ENCODE measurements at regions not wholly inside any gene's neighbourhood (a gene's known extent, or its start where the extent isn't known, plus 50 kb on each side); places are given as distances from the start of the nearest gene placed in this dataset.
A peak's percentile ranks its signal among the peaks of the same experiment; 100 is the strongest.
"Not testable (repeated sequence)": the region's sequence is repeated elsewhere in the genome, so short reads cannot be mapped to it uniquely, and the experiment has no call there.

GRCh38 chr12:93221841-93222240, 155.9 kb upstream of the NUDT4 start:
- no peak for DNase-seq

GRCh38 chr12:93223440-93224426, 154.0 kb upstream of the NUDT4 start:
- DNase-seq = no peak

- no peak for DNase-seq
Measured at GRCh38 chr12:93225094-93225493, 152.6 kb upstream of the NUDT4 start.

DNA sequence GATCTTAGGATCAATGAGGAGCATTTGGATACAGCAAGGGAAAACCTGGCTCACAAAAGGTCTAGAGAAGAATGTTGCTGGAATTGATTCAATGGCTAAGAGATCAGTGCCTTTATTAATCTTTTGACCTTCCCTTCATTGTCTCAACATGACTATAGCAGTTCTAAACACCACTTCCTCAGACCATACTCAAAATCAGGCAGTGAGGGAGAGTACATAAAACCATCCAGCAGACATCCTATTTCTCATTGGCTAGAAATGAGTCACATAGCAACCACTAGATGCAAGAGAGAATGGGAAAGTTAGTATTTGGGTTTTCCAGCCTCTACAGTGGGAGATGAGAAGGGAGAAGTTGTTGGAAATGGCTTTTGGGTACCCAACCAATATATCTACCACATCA, 151.4 kb upstream of the NUDT4 start:
- no peak for DNase-seq

GRCh38 chr12:93229494-93230325, 148.0 kb upstream of the NUDT4 start:
- no peak for DNase-seq

GRCh38 chr12:93230326-93230720, 147.4 kb upstream of the NUDT4 start:
- no peak for DNase-seq

DNA sequence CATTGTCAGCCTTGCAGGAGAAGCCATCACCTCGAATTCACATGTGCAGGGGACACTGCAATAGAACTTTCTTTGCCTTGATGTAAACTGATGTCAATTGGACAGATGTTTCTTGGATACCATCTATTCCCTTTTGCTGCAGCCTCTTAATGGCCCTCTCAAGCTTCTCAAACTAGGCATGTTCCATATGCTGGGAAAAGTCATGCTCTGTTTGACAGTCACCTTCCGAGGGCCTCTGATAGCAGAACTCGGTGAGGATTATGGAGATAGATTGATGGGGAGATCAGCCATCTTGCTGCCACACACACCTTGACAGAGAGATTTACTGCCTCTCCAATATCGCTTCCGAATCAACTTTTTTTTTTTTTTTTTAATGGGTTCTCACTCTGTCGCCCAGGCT, 145.8 kb upstream of the NUDT4 start:
- no peak for DNase-seq

DNA sequence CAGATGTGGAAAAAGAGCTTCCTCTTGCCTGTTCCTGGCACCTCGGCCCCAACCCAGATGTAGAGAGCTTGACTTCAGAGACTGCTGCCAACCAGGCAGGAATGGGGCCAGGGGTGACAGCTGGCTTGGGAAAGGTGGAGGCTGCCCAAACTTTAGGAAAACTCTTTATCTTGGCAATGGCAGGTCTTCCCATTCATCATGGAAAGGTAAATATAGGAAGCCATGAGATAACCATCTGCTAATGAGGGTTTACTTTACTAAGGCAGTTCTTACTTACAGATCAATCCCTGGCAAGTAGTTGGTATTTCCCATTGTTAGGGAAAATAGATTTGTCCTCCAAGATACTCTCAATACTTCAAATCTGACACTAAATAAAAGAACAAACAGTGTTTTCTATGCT, 143.1 kb upstream of the NUDT4 start:
- no peak for DNase-seq

DNA sequence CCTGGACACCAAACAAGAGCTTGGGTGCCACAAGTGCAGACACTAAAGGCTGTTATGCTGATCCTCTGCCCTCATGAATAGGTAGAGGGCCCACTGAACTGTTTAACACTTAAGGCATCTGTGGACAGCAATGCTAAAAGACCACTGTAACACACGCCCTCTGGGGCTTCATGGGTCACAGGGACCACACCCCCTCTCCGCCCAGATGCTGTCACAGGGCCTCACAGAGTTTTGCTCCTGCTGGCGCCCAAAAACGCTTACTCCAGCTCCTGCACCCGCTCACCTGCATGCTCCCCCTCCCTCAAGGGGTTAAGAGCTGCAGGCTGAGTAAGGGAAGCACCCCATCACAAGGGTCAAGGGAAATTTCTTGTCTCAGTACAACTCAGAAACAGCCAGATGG, 141.8 kb upstream of the NUDT4 start:
- no peak for DNase-seq

DNA sequence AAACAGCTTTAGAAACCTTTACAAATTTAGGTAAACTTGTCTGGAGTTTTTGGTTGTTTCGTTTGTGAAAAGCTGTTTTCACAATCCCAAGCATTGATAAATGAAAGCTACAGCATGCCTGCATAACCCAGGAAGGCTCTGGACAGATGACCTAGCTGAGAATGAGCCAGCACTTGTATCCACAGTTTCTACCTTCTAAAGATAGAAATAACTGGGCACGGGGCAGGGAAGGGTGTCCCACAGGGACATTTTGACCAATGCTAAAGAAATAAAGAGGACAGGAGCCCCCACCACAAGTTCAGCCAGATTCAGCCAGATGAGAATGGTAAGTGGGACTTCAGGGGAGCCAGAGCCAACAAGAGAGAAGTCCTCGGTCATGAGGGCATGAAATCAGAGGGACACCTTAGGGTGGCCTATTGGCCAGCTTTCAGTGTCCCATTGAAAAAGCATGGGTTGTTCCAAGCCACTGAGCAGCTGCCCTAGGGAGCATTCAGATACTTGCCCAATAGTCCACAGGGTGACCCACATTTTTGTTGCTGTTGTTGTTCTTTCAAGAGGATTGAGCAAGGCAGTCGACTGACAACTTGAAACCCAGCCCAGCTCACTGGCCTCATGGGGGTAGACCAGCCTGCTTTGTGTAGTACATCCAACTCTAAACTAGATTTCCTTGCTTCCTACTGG, 140.3 kb upstream of the NUDT4 start:
- no peak for DNase-seq

GRCh38 chr12:93238512-93239262, 139.0 kb upstream of the NUDT4 start:
- not testable (repeated sequence) for DNase-seq

DNA sequence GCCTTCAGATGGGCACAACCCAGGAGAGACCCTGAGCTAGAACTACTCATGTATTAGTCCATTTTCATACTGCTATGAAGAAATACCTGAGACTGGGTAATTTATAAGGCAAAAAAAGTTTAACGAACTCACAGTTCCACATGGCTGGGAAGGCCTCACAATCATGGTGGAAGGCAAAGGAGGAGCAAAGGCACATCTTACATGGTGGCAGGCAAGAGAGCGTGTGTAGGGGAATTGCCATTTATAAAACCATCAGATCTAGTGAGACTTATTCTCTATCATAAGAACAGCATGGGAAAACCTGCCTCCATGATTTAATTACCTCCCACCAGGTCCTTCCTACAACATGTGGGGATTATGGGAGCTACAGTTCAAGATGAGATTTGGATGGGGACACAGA, 137.9 kb upstream of the NUDT4 start:
- DNase-seq = not testable (repeated sequence)

DNA sequence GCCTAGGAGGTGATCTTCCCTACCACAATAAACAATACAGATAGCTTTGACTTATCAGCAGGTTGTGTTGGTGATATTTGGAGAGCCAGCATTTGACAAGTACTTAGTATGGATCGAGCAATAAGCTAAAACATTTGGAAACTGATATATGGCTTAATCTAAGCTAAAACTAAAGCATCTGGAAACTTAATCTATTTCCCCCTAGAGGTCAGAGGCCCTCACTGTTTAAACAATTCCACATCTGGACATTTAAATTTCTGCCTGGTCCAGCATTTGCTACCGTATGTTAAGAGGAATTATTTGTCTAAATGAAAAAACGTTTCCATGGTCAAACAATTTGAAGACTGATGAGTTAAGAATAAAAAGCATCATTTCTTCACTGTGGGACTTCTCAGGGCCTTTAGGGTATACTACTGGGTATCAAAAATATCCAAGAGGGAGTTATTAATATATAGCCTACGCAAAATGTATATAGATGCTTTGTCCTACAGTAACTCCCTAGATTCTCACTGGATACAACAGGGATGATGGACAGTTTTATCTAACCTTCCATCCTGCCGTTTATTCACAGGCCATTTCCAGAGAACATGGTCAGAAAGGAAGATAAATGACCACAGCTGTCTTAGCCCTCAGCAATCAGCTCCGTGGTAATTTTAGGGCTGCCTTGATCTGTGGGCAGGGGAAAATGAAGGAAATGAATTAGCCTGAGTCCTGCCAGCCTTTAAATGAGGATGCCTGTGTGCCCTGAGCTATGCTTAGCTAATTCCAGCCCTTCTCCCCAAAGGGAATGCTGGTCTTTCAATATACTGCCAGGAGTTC, 135.4 kb upstream of the NUDT4 start:
- no peak for DNase-seq

DNA sequence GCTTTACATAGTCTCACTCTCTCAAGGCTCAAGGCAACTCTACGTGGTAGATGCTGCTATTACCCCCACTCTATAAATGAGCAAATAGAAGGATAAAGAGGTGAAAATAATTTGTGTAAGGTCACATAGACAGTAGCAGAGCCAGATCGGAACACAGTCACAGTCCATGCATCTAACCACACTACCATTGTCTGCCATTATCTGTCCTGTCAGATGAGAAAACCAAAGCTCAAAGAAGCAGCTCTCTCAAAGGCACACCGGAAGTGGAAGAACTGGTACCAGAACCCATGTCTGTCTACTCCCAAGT, 134.4 kb upstream of the NUDT4 start:
- DNase-seq = no peak

DNA sequence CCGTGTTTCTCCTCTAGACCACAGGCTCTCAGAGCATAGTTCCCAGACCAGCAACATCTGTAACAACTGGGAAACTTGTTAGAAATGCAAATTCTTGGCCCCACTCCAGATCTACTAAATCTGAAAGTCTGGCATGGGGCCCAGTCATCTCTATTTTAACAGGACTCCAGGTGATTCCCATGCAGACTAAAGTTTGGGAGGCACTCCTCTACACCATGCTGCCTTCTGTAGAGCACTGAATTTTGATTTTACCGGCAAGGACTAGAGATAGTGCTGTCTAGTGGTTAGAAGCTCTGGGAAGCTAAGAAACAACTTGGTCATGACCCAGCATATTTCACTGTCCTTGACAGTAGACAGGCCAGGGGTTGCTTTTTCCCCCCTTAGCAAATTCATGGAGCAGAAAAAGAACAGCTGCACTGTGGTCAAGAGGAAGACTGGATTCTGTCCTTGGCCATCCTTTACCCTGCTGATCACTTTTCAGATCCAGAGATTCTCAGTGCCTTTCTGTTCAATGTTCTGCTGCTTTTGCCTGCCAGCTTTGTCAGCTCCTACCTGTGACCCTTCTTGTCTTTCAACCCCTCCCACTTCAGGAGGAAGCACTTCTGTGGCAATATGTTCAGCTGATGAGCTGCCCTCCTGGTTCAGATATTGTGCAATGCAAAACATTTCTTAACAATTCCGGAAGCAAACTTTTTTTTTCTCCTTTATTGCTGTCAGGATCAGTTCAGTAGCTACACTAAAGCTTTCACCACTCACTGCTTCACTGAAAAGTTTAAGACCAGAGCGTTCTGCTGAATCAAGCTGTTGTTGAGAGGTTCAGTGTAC, 133.8 kb upstream of the NUDT4 start:
- peak; percentile 88 for DNase-seq

GRCh38 chr12:93244514-93245077, 133.1 kb upstream of the NUDT4 start:
- no peak for DNase-seq

GRCh38 chr12:93245543-93245942, 132.2 kb upstream of the NUDT4 start:
- no peak for DNase-seq

DNA sequence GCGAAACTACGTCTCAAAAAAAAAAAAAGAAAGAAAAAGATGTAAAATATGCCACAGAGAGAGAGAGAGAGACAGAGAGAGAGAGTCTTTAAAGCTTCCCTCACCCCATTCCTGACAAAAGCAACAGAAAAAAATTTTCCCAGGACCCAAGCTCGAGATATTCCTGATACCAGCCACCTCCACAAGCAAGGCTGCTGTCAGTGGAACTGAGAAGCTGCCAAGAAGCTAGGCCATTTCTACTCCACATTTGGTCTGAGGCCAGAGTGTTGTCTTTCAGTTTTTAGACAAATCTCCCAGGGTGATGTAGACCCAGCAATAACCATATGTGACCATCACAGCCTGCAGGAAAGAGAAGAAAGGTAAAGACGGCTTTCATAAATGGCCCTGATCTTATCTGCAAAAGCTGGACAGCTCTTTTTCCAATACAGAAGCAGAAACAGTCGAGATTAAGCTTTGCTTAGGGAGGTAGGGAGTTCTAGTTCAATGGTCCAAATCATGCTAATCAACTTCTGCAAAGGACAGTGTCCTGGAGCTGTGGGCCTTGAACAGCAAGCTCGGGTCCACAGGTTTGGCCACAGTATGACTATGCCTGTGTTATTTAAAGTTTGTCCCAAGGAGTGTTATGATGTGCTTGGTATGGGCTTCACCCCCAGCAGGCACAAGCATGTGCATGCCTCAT, 130.3 kb upstream of the NUDT4 start:
- DNase-seq = no peak

GRCh38 chr12:93252221-93252620, 125.5 kb upstream of the NUDT4 start:
- no peak for DNase-seq

DNA sequence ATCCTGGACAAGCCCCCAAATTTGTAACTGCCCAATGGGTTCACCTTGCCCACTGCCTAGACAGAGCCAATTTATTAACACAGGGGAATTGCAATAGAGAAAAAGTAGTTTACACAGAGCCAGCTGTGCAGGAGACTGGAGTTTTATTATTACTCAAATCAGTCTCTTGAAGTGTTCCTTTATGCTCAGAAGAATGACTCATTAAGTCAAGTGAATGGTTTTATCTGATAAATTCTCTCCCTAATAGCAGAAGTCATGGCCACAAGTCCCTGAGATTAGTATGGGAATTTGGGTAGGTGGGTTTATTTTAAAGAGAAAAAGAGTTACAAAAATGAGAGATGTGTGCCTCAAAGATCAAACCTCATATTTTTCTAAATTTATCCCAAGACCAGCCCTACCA, 122.8 kb upstream of the NUDT4 start:
- no peak for DNase-seq
